ENCODE measurements at regions not wholly inside any gene's neighbourhood (a gene's known extent, or its start where the extent isn't known, plus 50 kb on each side); places are given as distances from the start of the nearest gene placed in this dataset.

DNA sequence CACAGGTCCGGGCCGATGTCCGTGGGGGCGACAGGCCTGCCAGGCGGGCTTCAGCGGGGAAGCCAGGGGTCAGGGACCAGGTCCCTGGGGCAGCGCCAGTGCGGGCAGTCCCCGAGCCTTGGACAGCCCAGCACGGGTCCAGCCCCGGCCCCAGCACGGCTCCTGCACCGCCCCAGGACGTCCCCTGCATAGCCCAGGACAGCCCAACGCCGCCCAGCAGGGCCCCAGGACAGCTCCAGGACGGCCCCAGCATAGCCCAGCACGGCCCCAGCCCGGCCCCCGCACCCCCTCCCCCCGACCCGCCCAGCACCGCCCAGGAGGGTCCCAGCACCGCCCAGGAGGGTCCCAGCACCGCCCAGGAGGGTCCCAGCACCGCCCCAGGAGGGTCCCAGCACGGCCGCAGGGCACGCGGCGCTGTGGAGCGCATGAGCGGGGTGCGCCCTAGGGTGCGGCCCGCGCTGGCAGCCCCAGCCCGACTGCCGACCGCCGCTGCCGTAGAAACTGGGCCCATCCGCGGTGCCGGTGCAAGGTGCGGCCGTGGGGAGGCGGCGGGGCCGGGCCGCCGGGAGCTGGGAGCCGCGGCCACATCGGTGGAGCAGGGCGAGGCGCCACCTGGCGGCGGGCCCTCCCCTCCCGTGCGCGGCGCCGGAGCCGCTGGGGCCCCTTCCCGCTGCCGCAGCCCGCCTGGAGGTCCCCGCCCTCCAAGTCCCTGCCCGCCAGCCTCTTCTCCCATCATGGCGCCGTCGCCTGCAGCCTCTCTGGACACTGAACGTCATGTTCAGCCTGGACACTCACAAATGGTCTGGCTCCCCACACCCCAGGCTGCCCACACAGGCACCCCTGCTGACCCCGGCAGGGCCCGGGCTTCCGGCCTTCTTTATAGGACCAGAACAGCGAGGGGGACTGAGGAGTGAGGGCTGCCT, 106.8 kb upstream of the NKX1-1 start (continued):
- TF ChIP-seq, protein P1, sequence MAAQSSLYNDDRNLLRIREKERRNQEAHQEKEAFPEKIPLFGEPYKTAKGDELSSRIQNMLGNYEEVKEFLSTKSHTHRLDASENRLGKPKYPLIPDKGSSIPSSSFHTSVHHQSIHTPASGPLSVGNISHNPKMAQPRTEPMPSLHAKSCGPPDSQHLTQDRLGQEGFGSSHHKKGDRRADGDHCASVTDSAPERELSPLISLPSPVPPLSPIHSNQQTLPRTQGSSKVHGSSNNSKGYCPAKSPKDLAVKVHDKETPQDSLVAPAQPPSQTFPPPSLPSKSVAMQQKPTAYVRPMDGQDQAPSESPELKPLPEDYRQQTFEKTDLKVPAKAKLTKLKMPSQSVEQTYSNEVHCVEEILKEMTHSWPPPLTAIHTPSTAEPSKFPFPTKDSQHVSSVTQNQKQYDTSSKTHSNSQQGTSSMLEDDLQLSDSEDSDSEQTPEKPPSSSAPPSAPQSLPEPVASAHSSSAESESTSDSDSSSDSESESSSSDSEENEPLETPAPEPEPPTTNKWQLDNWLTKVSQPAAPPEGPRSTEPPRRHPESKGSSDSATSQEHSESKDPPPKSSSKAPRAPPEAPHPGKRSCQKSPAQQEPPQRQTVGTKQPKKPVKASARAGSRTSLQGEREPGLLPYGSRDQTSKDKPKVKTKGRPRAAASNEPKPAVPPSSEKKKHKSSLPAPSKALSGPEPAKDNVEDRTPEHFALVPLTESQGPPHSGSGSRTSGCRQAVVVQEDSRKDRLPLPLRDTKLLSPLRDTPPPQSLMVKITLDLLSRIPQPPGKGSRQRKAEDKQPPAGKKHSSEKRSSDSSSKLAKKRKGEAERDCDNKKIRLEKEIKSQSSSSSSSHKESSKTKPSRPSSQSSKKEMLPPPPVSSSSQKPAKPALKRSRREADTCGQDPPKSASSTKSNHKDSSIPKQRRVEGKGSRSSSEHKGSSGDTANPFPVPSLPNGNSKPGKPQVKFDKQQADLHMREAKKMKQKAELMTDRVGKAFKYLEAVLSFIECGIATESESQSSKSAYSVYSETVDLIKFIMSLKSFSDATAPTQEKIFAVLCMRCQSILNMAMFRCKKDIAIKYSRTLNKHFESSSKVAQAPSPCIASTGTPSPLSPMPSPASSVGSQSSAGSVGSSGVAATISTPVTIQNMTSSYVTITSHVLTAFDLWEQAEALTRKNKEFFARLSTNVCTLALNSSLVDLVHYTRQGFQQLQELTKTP (IDR thresholded peaks at IDR 0.05; ENCODE audit: low read depth in 1 of 2, partially characterized antibody in 2 of 2): no peak
- no peak for TF ChIP-seq TEAD4 (IDR thresholded peaks at IDR 0.05; ENCODE audit: low read length)
- TF ChIP-seq TEAD4 (CRISPR knock-in tag; IDR thresholded peaks at IDR 0.05; ENCODE audit: borderline replicate concordance): no peak
- no peak for TF ChIP-seq NR1H2 (CRISPR knock-in tag; IDR thresholded peaks at IDR 0.05)
- no peak for TF ChIP-seq SRF (CRISPR knock-in tag; IDR thresholded peaks at IDR 0.05)
- TF ChIP-seq FOXP4 (CRISPR knock-in tag; IDR thresholded peaks at IDR 0.05; ENCODE audit: borderline replicate concordance): no peak
- TF ChIP-seq ZSCAN32 (CRISPR knock-in tag; IDR thresholded peaks at IDR 0.05): no peak
- TF ChIP-seq KDM4B (IDR thresholded peaks at IDR 0.05; ENCODE audit: borderline replicate concordance in 2 of 2, low read depth in 1 of 2): no peak
- no peak for TF ChIP-seq ZNF764 (CRISPR knock-in tag; IDR thresholded peaks at IDR 0.05; ENCODE audit: low read depth)
- TF ChIP-seq, protein P2, sequence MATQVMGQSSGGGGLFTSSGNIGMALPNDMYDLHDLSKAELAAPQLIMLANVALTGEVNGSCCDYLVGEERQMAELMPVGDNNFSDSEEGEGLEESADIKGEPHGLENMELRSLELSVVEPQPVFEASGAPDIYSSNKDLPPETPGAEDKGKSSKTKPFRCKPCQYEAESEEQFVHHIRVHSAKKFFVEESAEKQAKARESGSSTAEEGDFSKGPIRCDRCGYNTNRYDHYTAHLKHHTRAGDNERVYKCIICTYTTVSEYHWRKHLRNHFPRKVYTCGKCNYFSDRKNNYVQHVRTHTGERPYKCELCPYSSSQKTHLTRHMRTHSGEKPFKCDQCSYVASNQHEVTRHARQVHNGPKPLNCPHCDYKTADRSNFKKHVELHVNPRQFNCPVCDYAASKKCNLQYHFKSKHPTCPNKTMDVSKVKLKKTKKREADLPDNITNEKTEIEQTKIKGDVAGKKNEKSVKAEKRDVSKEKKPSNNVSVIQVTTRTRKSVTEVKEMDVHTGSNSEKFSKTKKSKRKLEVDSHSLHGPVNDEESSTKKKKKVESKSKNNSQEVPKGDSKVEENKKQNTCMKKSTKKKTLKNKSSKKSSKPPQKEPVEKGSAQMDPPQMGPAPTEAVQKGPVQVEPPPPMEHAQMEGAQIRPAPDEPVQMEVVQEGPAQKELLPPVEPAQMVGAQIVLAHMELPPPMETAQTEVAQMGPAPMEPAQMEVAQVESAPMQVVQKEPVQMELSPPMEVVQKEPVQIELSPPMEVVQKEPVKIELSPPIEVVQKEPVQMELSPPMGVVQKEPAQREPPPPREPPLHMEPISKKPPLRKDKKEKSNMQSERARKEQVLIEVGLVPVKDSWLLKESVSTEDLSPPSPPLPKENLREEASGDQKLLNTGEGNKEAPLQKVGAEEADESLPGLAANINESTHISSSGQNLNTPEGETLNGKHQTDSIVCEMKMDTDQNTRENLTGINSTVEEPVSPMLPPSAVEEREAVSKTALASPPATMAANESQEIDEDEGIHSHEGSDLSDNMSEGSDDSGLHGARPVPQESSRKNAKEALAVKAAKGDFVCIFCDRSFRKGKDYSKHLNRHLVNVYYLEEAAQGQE (IDR thresholded peaks at IDR 0.05; ENCODE audit: borderline replicate concordance): peak; percentile 66; the same call in 1 of the 2 replicates
- TF ChIP-seq, protein P2 (CRISPR knock-in tag; IDR thresholded peaks at IDR 0.05; ENCODE audit: low read depth): no peak
- peak; percentile 55 for TF ChIP-seq CCNT2 (IDR thresholded peaks at IDR 0.05; ENCODE audit: borderline replicate concordance, extremely low read depth, insufficient read length, low read depth, low read length)

Measured in K562 (cell line).